IPS-11a (cell line): ENCODE measurements at regions not wholly inside any gene's neighbourhood (a gene's known extent, or its start where the extent isn't known, plus 50 kb on each side); places are given as distances from the start of the nearest gene placed in this dataset.

Experiments
- H3K4me3 ChIP-seq: one replicate; pipeline ENCODE4 v1.5.1; 2013; ENCODE audit warnings: low read depth, low read length, control low read depth

- H3K4me3 ChIP-seq: no peak overlapping the region
Observed at GRCh38 chr2:226581004-226581403, 218.6 kb downstream of the IRS1 start.

GRCh38 chr2:226580403-226580802 is 219.2 kb downstream of the IRS1 start:
- H3K4me3 ChIP-seq: no peak overlapping the region

GRCh38 chr2:226579519-226579918 is 220.1 kb downstream of the IRS1 start:
- no peak overlapping the region for H3K4me3 ChIP-seq

- no peak overlapping the region for H3K4me3 ChIP-seq
Observed at GRCh38 chr2:226578879-226579278, 220.7 kb downstream of the IRS1 start.

GRCh38 chr2:226578373-226578772 is 221.2 kb downstream of the IRS1 start:
- H3K4me3 ChIP-seq: no peak overlapping the region

- H3K4me3 ChIP-seq: no peak overlapping the region
Observed at GRCh38 chr2:226575928-226576327, 223.7 kb downstream of the IRS1 start.

GRCh38 chr2:226573158-226573557 is 226.5 kb downstream of the IRS1 start:
- no peak overlapping the region for H3K4me3 ChIP-seq

- no peak overlapping the region for H3K4me3 ChIP-seq
Observed at GRCh38 chr2:226564667-226565066, 235.0 kb downstream of the IRS1 start.

- H3K4me3 ChIP-seq: no peak overlapping the region
Observed at GRCh38 chr2:226561962-226562361, 237.7 kb downstream of the IRS1 start.

- H3K4me3 ChIP-seq: no peak overlapping the region
Observed at GRCh38 chr2:226560325-226560724, 239.3 kb downstream of the IRS1 start.

- H3K4me3 ChIP-seq: no peak overlapping the region
Observed at GRCh38 chr2:226559536-226559935, 240.1 kb downstream of the IRS1 start.

- no peak overlapping the region for H3K4me3 ChIP-seq
Observed at GRCh38 chr2:226558418-226558817, 241.2 kb downstream of the IRS1 start.

- no peak overlapping the region for H3K4me3 ChIP-seq
Observed at GRCh38 chr2:226556050-226556449, 243.6 kb downstream of the IRS1 start.

- H3K4me3 ChIP-seq: no peak overlapping the region
Observed at GRCh38 chr2:226554701-226555100, 244.9 kb downstream of the IRS1 start.

GRCh38 chr2:226553333-226553732 is 246.3 kb downstream of the IRS1 start:
- no peak overlapping the region for H3K4me3 ChIP-seq

- no peak overlapping the region for H3K4me3 ChIP-seq
Observed at GRCh38 chr2:226552571-226553285, 246.9 kb downstream of the IRS1 start.

- H3K4me3 ChIP-seq: no peak overlapping the region
Observed at GRCh38 chr2:226551522-226552250, 247.9 kb downstream of the IRS1 start.

- no peak overlapping the region for H3K4me3 ChIP-seq
Observed at GRCh38 chr2:226550801-226551200, 248.8 kb downstream of the IRS1 start.

- no peak overlapping the region for H3K4me3 ChIP-seq
Observed at GRCh38 chr2:226548732-226549131, 250.9 kb downstream of the IRS1 start.

- no peak overlapping the region for H3K4me3 ChIP-seq
Observed at GRCh38 chr2:226544596-226545210, 254.9 kb downstream of the IRS1 start.

- H3K4me3 ChIP-seq: no peak overlapping the region
Observed at GRCh38 chr2:226540204-226540994, 259.2 kb downstream of the IRS1 start.
